HT1080 (cell line): ENCODE measurements at regions not wholly inside any gene's neighbourhood (a gene's known extent, or its start where the extent isn't known, plus 50 kb on each side); places are given as distances from the start of the nearest gene placed in this dataset.

Source experiments
- DNase-seq: peaks from one replicate; pipeline ENCODE4 v3.0.0-alpha.2; 2015; ENCODE audit warnings: low read depth

DNA sequence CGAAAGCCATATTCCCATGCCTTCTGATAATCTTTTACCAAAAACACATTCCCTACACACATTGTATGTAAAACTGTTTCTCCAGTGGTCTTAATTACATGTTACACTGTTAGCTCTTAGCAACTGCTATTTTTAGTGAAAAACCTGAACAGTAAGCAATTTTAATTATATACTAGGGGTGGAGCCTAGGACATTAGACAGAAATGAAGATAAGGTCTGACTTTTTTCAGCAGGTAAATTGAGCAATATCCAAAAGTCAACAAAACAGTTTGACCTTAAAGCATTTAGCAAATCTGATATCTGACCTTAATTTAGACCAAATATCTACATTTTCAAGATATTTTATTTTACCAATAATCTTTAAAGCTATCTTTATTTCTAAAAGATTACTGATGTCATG lies 60.2 kb downstream of the PDE6H start:
- no peak for DNase-seq

DNA sequence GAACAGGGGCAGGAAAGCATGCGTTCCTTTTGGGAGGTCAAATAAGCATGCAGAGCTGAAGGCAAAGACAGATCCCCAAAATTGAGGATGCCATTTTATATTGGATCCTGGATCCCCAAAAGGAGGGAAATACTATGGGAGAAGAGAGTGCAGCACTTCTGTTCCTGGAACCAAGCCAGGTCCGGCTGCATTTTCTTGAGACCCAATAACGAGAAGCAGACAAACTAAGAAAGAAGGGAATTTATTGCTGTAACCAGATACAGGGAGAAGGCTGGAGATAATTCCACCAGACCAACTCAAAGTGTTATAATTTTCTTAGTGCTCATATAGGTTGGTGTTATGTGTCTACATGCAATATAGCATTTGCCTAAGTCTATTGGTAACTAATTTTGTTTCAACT lies 60.8 kb downstream of the PDE6H start:
- no peak for DNase-seq

DNA sequence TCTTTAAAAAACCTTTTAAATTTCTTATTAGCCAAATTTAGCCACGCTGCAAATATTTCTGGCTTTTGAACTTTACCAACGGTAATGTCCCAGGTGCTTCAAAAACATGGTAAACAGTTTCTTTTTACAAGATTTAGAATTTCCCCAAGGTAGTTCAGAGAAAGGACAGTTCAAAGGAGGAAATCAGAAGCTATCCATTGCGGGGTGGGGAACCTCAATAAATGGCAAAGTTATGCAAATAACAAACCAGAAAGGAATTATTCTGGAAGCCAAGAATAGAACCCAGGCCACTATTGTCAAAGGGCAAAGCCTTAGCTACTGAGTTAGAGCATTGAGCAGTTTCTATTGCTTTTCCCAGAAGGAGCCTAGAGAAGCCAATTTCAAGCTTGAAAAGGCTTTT lies 62.3 kb downstream of the PDE6H start:
- no peak for DNase-seq

DNA sequence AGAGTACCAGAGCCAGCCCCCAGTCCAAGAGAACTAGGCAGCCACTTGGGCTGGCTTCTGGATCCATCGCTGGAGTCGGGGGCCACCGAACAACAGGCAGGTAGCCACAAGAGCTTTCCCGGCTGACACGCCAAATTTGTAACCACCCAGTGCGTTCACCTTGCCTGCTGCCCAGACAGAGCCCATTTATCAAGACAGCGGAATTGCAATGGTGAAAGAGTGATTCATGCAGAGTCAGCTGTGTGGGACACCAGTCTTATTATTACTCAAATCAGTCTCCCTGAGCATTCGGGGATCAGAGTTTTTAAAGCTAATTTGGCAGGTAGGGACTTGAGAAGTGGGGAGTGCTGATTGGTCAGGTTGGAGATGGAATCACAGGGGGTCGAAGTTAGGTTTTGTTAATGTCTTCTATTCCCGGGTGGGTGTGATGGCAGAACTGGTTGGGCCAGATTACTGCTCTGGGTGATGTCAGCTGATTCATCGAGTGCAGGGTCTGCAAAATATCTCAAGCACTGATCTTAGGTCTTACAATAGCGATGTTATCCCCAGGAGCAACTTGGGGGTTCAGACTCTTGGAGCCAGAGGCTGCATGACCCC lies 64.3 kb downstream of the PDE6H start:
- DNase-seq: no peak

DNA sequence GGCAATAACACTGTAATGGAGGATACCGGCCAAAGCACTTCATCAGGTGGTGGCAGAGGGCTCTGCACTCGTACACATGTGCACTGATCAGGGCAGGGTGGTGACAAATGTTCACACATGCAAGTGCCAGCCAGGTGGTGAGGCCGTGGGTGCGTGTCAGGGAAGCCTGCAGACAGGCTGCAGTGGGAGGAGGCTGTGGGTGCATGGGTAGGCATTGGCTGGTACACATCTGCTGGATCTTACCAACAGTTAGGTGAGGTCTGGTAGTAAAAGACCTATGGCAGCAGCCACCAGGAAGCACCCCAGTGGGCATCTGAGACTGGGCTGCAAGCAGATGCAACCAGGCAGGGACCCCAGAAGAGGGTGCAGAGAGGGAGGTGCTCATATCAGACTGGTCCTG lies 65.3 kb downstream of the PDE6H start:
- DNase-seq: no peak

DNA sequence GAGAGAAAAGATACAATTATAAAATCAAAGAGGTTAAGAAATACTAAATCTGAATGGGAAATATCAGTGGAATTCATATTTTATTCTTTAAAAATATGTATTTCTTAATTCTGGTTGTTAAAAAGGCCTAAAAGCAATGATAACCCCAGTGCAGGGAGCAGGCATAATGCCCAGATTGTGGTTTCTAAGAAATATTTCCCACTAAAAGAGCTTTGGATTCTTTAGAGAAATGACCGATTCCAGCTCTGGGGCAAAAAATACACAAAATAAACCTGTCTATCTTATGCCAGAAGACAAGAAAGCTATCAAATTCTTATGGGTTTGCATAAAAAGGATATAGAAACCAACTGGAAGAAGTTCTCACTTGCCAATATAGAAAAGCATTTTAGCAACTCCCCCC lies 71.6 kb downstream of the PDE6H start:
- DNase-seq: no peak

DNA sequence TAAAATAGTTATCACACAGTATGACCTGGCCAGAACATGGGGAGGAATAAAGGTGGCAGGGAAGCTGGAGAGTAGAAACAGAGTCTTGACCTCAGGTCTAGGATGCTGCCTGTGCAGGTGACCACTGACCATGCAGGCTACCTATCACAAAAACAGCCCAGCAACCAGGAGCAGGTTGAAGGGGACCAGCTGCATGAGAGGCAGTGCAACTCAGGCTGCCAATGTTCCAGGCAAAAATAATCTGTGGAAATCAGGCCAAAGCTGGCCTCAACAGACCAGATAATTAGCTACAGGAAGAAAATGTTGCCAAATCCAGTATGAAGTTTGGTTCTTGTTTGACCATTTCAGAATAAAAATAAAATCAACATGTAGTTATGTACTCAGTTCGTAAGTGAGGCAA lies 72.6 kb downstream of the PDE6H start:
- DNase-seq: no peak

DNA sequence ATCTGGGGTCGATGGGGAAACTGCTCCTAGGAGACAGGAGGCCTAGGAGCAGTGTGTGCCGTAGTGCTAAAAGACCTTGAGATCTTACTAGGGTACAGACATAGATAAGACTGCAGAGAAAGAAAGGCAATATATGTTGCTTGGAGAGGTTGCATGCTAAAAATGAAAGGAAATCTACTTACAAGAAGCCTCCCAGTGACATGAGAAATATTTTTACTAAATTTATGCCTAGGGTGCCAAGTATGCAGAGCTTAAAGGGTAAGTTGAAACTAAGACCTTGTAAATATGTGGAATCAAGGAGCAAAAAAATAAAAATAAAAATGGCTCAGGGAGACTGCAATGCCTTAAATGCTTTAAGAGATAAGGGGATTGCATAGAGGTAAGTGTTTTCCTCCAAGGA lies 74.8 kb downstream of the PDE6H start:
- DNase-seq: no peak

DNA sequence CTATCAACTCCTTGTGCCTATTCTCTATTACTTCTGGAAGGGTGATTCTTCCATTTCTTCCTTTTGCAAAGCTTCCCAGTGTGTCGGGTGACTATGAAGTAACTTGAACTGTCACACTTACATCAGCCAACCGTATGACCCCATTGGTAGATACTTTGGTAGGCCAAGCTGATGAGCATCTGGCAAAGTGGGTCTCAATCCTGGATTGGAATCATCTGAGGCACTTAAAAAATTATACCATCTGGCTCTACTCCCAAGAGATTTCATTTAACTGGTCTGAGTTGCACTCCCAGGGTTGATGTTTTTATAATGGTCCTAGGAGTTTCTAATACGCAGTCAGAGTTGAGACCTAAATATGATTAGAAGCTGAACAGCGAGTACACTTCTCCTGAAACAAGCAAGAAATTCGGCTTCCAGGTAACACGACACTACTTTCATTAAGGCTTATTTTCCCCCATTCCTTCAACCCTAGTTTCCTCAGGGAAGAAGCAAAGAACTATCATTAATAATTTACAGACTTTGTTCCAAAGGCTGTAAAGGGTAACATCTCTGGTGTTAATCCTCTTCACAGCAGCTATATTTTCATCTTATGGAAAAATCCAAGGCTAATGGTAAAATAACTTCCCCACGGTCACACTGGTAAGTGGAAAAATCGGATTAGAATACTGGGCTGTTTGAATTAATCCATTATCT lies 76.8 kb downstream of the PDE6H start:
- no peak for DNase-seq

DNA sequence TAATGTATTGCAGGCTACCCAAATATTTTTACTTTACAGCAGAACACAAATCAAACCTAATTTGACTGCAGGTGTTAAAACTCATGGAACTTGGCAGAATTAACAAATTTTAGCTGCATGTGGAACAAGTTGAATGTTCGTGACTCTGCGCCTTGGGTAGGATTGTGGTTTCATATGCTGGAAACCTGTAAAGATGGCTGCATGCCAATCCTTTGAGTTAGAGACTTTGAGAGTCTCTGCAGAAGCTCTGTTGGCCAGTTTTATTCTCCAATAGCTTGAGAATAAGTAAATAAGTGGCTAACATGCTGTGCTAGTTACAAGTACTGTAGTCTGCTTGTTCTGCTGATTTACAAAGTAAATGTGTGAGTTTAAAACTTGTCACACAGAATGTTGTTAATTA lies 77.8 kb downstream of the PDE6H start:
- peak; percentile 42 for DNase-seq

DNA sequence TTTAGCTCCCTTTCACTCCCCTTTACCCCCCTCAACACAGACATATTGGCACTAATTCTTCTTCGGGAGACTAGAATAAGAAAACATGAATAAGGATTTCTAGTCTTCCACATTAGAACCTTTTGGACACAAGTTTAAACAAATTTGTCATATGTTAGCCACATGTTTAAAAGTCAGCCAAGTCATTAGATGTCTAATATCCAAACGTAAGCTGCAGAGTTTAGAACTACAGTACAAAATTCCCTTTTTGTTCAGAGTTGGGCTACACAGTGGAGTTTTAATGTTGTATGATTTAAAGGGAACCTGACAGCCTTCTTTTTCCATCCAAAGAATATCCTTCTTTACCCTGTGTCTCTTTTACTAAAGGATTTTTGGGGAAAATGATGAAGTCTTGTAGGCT lies 79.8 kb downstream of the PDE6H start:
- no peak for DNase-seq

DNA sequence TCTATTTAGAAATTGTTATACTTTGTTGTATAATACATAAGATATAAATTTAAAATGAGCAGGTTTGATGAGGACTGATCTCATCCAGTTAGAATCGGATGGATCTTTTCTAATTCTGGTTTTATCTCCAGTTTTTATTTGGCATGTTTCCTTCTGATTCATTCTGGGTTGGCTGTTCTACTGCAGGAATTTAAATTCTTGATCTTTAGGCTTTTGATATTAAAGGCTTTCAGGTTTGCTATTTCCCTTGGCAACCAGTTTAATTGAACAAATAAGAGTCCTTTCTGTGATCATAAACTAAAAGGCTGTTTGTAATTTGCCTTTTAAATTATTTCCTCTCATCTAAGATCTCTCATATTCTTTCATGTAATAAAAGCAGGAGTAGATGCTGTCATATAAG lies 83.4 kb downstream of the PDE6H start:
- DNase-seq: no peak
